HS-5 (cell line): ENCODE measurements at regions not wholly inside any gene's neighbourhood (a gene's known extent, or its start where the extent isn't known, plus 50 kb on each side); places are given as distances from the start of the nearest gene placed in this dataset.

ENCODE experiments used
- DNase-seq: peaks from one replicate; pipeline ENCODE4 v3.0.0-alpha.2; 2012; ENCODE audit warnings: low read depth

GRCh38 chr3:165283328-165283727, 87.1 kb upstream of the SLITRK3 start:
- no peak for DNase-seq

- DNase-seq, result no peak
Measured at GRCh38 chr3:165279471-165279870, 83.3 kb upstream of the SLITRK3 start.

GRCh38 chr3:165273411-165273810, 77.2 kb upstream of the SLITRK3 start:
- no peak for DNase-seq

GRCh38 chr3:165259541-165260193, 63.5 kb upstream of the SLITRK3 start:
- peak; percentile 49 for DNase-seq

- DNase-seq, result no peak
Measured at GRCh38 chr3:165256554-165257065, 60.4 kb upstream of the SLITRK3 start.

GRCh38 chr3:165254812-165255211, 58.6 kb upstream of the SLITRK3 start:
- DNase-seq, result peak; percentile 5
